HG02884 (cell line): ENCODE measurements at regions not wholly inside any gene's neighbourhood (a gene's known extent, or its start where the extent isn't known, plus 50 kb on each side); places are given as distances from the start of the nearest gene placed in this dataset.
A peak's percentile ranks its signal among the peaks of the same experiment; 100 is the strongest.

ENCODE experiments used
- ATAC-seq: cut with Tn5 transposase; IDR thresholded peaks from one replicate; pipeline ENCODE4 v1.9.1; 2021; ENCODE audit warnings: mild to moderate bottlenecking, moderate library complexity; ENCODE audit not compliant: unreplicated experiment

GRCh38 chr2:128733450-128733849 lies 414.8 kb upstream of the HS6ST1 start:
- ATAC-seq = no peak

- no peak for ATAC-seq
Measured at GRCh38 chr2:128734521-128735295, 416.0 kb upstream of the HS6ST1 start.

- ATAC-seq = no peak
Measured at GRCh38 chr2:128735296-128735960, 416.8 kb upstream of the HS6ST1 start.

DNA sequence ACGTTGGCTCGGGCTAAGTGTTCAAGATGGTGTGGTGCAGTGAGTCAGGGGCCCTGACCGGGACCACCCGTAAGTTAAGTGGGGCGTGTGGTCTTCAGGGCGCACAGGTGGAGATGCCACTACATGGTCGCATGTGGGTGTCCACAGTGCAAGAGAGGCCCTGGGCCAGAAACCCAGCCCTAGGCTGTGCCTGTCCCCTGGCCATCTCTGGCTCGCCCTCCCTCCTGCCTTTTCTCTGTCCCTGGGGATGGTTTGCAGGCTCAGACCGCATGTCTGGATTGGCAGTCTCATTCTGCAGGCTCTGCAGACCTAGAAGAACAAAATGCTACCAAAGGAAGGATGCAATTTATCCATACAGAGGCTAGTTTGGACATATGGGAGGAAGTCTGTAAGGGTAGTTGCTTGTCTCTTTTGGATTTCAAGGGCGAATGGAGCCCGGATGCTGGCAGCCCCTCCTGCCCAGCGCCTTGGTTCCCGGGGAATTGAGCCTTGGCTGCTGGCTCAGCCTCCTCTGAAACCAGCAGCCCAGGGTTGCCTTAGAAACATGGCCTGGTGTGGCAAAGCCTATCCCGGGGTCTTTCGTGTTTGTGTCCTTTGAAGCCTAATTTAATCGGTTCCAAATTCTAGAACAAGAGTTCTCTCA lies 417.5 kb upstream of the HS6ST1 start:
- ATAC-seq = peak; percentile 3

GRCh38 chr2:128736689-128737545 lies 418.2 kb upstream of the HS6ST1 start:
- peak; percentile 55 for ATAC-seq

- ATAC-seq = no peak
Measured at GRCh38 chr2:128737546-128737826, 418.8 kb upstream of the HS6ST1 start.

DNA sequence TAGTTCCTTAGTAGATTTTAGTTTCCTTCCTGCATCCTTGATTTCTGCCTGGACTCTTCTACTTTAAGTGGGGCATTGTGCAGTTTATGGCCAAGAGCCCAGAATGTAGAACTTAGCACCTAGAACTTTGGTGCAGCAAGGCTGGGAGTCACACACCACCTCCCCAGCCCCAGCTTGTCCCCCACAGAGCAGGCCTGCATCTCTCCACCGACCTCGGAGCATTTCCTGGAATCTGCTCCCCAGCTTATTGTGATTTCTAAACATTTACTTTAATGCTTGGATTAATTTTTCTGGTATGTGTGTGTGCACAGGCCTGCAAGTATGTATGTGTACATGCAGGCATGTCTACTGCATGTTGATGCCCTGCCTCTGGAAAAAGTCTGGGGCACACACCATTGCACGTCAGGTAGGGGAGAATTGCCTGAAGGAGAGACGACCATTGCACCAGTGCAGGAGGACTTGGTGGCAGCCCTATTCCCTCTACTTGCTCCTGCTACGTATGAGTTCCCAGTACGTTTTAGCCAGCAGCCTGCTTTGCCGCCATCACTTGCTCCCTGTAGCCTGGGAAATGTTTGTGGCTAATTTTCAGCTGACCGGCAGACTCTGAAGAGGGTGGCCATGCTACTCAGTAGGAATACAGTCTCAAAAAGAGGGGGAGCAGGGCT lies 419.9 kb upstream of the HS6ST1 start:
- ATAC-seq = no peak

DNA sequence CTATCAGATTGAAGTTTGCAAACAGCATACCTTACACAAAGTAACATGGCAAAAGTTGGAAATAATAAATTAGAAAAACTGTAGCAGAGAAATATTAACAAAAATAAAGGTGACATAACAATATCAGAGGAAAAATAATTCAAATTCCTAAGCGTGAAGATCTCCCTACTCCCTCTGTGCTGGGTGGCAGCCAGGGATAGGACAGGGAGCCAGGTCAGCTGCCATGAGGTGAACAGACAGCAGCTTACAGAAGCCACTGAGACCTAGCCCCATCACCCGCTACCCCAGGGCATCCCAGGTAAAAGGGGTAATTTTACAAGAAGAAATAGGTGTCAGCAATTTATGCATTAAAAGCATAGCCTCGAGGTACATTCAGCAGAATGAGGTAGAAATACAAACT lies 423.8 kb upstream of the HS6ST1 start:
- no peak for ATAC-seq

DNA sequence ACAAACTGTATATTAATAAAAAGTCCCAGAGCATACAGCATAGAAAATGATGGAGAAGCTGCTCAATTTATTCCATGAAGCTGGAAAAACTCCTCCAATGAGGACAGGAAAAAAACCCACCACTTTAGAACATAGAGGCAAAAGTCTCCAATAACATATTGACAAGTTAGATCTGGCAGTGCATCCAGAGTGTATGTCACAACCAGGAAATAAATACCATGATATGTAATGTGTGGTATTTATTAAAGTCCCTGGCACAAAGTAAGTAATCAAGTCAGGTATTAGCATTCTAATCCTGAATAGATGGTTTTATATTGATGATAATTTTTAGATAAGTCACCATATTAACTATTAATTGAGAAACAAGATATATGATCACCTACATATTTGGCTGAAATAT lies 427.3 kb upstream of the HS6ST1 start:
- ATAC-seq = no peak

DNA sequence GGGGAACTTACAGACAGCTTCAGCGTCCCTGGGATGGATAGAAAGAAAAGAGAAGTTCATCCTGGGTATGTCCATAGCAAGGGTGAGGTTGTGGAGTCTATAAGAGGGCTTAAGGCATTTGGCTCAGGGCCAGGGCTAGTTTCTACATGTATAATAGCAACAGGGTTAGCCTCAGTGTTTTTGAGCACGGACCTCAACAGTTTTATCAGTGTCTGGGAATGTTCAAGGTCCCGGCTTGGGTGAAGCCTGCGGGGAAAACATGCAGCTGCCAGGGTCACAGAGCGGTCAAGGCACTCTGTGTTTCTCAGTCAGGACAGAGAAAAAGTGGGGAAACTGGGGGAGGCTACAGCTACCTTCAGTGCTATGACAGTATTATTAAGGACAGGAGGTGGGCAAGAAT lies 427.7 kb upstream of the HS6ST1 start:
- no peak for ATAC-seq

DNA sequence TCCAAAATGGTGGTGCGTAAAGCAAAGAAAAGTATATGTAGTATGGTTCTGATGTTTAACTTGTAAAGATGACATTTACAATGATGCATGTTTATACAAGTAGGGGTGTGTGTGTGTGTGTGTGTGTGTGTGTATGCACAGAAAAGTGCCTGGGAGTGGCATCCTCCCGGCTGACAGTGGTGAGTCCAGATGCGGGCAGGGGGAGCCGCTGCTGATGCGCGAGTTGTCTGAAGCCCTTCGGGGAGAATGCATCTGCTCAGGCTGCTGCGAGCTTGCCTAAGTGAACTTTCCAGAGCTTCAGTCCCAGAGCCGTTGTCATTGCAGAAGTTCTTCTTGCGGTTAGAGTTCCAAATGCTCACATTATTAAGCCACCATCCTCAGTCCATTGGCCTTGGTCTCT lies 429.7 kb upstream of the HS6ST1 start:
- no peak for ATAC-seq

DNA sequence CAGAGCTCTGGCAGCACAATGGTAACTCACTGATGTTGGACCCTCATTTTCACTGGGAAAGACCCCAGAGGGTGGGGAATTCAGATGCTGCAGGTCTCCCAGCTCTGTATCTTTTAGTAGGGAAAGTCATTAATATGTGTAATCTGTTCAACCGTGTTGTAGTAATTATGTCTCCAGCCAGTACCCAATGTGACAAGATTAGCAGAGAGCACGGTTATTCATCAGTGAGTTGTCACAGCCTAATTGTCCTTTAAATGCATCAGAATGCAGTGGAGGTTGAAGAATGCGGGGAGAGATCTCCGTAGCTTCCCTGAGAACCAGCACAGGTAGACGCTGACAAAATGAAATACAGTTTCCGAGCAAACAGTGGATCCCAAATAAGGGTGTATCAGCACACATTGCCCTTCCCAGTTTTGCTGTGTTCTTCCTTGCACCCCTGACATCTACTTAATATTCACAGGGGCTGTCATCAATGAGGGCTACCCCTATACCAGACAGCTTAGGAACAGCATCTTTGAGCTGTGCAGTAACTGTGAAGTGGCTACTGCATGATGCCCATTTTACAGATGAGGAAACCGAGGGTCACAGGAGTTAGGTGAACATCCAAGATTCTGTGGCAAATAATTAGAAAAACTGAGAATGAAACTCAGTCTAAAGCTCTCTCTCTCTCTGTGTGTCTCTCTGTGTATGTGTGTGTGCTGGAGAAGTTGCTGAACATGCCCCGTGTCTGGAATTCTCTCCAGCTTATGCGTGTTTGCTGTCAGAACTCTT lies 430.4 kb upstream of the HS6ST1 start:
- no peak for ATAC-seq

- ATAC-seq = no peak
Measured at GRCh38 chr2:128750328-128751165, 431.9 kb upstream of the HS6ST1 start.

DNA sequence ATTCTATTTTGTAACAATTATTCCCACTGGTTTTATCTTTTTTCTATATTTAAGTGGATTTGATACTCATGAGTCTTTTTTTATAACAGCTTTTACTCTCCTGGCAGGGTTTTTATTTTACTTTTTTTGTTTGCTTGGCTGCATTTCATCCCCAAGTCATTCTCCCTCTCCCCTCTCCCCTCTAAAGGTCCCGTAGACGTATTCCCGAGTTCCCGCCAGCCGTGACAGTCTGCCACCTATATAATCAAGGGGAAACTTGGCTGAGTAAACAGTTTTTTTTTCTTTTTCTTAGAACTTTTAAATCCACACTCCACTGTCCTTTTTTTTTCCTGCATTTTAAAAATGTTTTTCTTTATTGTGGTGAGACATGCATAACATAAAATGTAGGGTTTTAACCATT lies 433.1 kb upstream of the HS6ST1 start:
- ATAC-seq = no peak

- no peak for ATAC-seq
Measured at GRCh38 chr2:128752691-128753263, 434.1 kb upstream of the HS6ST1 start.

DNA sequence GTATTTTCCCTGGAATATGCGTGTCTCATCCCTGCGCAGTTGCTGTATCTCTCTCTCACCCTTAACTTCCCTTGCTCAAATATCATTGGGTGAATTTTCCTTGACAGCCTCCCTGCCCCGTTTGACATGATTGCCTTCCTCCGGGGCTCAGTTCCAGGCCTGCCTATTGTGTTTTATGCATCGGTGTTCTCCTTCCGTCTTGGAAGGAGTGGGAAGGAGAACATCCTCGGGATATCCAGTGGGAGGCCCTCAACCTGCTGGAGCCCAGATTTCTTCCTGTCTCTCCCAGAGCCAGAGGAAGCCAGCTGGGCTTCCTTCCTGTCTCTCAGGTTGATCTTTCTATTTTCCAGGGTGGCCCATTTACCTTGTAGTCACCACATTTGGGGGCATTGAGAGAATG lies 434.7 kb upstream of the HS6ST1 start:
- no peak for ATAC-seq

DNA sequence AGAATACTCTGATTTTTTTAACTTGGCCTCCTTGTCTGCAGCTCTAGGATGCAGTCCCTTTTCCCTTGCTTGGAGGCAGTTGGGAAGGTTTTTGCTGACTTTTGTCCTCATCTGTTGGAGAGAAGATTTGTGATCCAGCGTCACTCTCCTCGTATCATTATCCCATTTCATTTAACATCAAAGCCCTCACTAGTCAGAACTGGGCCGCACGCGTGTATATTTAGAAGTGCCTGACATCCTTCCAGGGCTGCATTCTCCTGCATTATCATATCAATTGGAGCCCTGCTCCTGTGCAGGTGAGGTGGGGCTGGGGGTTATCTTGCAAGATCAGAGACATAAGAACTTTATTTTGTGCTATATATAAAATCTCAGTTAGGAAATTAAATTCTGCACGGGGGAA lies 435.1 kb upstream of the HS6ST1 start:
- ATAC-seq = no peak

- ATAC-seq = peak; percentile 98
Measured at GRCh38 chr2:128754246-128754724, 435.6 kb upstream of the HS6ST1 start.
